ENCODE measurements at regions not wholly inside any gene's neighbourhood (a gene's known extent, or its start where the extent isn't known, plus 50 kb on each side); places are given as distances from the start of the nearest gene placed in this dataset.
"Not testable (repeated sequence)": the region's sequence is repeated elsewhere in the genome, so short reads cannot be mapped to it uniquely, and the experiment has no call there.

DNA sequence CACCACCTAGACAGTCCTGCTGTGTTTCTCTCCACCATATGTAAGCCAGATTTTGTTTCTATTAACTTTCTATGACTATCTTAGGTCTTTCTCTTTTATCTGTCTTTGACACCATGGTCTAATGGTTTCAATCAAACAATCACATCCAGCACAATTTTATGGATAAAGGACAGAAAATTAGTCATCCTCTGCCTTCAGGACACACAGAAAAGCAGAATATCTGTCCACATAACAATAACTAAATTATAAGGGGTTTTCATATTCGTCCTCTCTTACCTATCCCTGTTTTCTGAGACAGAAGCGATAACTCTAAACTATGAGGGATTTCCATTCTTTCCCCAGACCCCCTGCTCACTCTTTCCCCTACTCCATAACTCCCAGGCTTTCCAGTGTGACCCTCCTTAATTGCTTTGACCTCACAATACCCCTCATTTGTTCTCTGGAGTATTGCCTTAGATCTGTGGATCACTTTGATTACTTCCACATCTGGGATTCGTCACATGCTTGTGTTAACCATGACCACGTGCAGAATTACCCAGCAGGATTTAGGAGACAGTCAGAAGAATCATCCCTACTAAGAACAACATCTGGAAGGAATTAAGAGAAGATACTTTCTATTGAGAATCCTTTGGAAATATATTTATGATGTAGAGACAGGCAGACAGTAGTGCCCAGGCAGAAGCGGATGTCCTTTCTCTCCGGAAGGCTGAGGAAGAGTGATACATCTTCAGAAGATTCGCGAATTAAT is 108.2 kb upstream of the GREM2 start:
- no TSS peak for BruUV-seq (replicated peaks)
- Histone ChIP-seq H3K36me3 (replicated peaks in 1 of 2; ENCODE audit: control insufficient read depth in 1 of 2, insufficient read depth in 2 of 2, low read length in 2 of 2) (no peaks in the 10 kb centered on the region), H3K9ac (ENCODE audit: insufficient read depth, low read depth, low read length) (no peak overlapping the region), H3K9me3 (ENCODE audit: low read length) (no peaks in the 10 kb centered on the region), H3K27ac (ENCODE audit: extremely low read length, insufficient read depth, low read length) (no peak overlapping the region), H3K27me3 (ENCODE audit: control insufficient read depth in 1 of 2, insufficient read depth in 2 of 2, low read length in 2 of 2) (no peaks in the 10 kb centered on the region), H2AFZ (ENCODE audit: low read length) (no peak overlapping the region), H3K4me3 (replicated peaks in 1 of 3; ENCODE audit: insufficient read depth in 1 of 3, low read depth in 2 of 3, low read length in 3 of 3) (no peak overlapping the region), H3K4me2 (ENCODE audit: low read depth, low read length) (no peak overlapping the region), H4K20me1 (ENCODE audit: insufficient read depth, low read length) (no peaks in the 10 kb centered on the region), H3K4me1 (ENCODE audit: insufficient read depth, low read length) (no peaks in the 10 kb centered on the region), H3K79me2 (ENCODE audit: insufficient read depth, low read length) (no peaks in the 10 kb centered on the region)
- POLR2A ChIA-PET, result no interaction called here
- in situ Hi-C loops (cut with HindIII; ENCODE audit: extremely low pct_ligation_motif_present, low pct_unique_long_range_greater_than_20kb), result no loop called here
- no peak for ATAC-seq
- FAIRE-seq, result no peak
- CTCF ChIA-PET (ENCODE audit: low intra/inter-chr PET ratio, low total read pairs), result no interaction called here
- TF ChIP-seq KLF6 (CRISPR knock-in tag; IDR thresholded peaks at IDR 0.05) (no peak), MNT (IDR thresholded peaks at IDR 0.05) (peak; percentile 88)
- WGBS (ENCODE audit: low lambda C conversion rate), result 27% methylated on average over 8 of the region's 8 CpGs
- DNase-seq (ENCODE audit: low spot score), result no peak
- intact Hi-C loops (cut with micrococcal nuclease; ENCODE audit: unreplicated experiment), result no loop called here

GRCh38 chr1:240716538-240716937 is 104.6 kb upstream of the GREM2 start:
- CTCF ChIA-PET (ENCODE audit: low intra/inter-chr PET ratio, low total read pairs); H3K9me3 ChIP-seq (ENCODE audit: low read length); H3K27ac ChIP-seq (ENCODE audit: extremely low read length, insufficient read depth, low read length); FAIRE-seq; in situ Hi-C loops (cut with HindIII; ENCODE audit: extremely low pct_ligation_motif_present, low pct_unique_long_range_greater_than_20kb); H3K4me2 ChIP-seq (ENCODE audit: low read depth, low read length); H3K9ac ChIP-seq (ENCODE audit: insufficient read depth, low read depth, low read length); POLR2A ChIA-PET; H3K4me3 ChIP-seq (replicated peaks in 1 of 3; ENCODE audit: insufficient read depth in 1 of 3, low read depth in 2 of 3, low read length in 3 of 3); H4K20me1 ChIP-seq (ENCODE audit: insufficient read depth, low read length); H3K36me3 ChIP-seq (replicated peaks in 1 of 2; ENCODE audit: control insufficient read depth in 1 of 2, insufficient read depth in 2 of 2, low read length in 2 of 2); intact Hi-C loops (cut with micrococcal nuclease; ENCODE audit: unreplicated experiment); H2AFZ ChIP-seq (ENCODE audit: low read length); H3K27me3 ChIP-seq (ENCODE audit: control insufficient read depth in 1 of 2, insufficient read depth in 2 of 2, low read length in 2 of 2); DNase-seq (ENCODE audit: low spot score); BruUV-seq (replicated peaks); ATAC-seq; H3K4me1 ChIP-seq (ENCODE audit: insufficient read depth, low read length); H3K79me2 ChIP-seq (ENCODE audit: insufficient read depth, low read length): not testable (repeated sequence)
- WGBS (ENCODE audit: low lambda C conversion rate), result 4% methylated on average over 4 of the region's 4 CpGs
